ENCODE measurements at regions not wholly inside any gene's neighbourhood (a gene's known extent, or its start where the extent isn't known, plus 50 kb on each side); places are given as distances from the start of the nearest gene placed in this dataset.

GRCh38 chr20:24770628-24771541, 178.2 kb upstream of the CST7 start:
- no peak overlapping the region for H3K4me3 ChIP-seq (ENCODE audit: low read length)
- H3K4me2 ChIP-seq (ENCODE audit: low read length) = no peak overlapping the region
- peaks cover 16% of the 10 kb centered on the region for H3K4me1 ChIP-seq (ENCODE audit: control insufficient read depth, insufficient read depth, low read length)
- H3K36me3 ChIP-seq (ENCODE audit: insufficient read depth, low read length) = no peaks in the 10 kb centered on the region
- peaks cover 6% of the 10 kb centered on the region for H3K27me3 ChIP-seq (ENCODE audit: control insufficient read depth, insufficient read depth, low read length)
- H3K9me3 ChIP-seq (replicated peaks; ENCODE audit: low read length) = no peaks in the 10 kb centered on the region
- H3K9ac ChIP-seq (ENCODE audit: low read depth, low read length) = no peak overlapping the region

- Histone ChIP-seq H3K9ac (ENCODE audit: low read depth, low read length) (no peak overlapping the region), H3K36me3 (ENCODE audit: insufficient read depth, low read length) (no peaks in the 10 kb centered on the region), H3K4me1 (ENCODE audit: control insufficient read depth, insufficient read depth, low read length) (peaks cover 16% of the 10 kb centered on the region), H3K9me3 (replicated peaks; ENCODE audit: low read length) (no peaks in the 10 kb centered on the region), H3K4me3 (ENCODE audit: low read length) (no peak overlapping the region), H3K27me3 (ENCODE audit: control insufficient read depth, insufficient read depth, low read length) (peaks cover 8% of the 10 kb centered on the region), H3K4me2 (ENCODE audit: low read length) (no peak overlapping the region)
Observed at GRCh38 chr20:24771542-24772061, 177.5 kb upstream of the CST7 start.

- no peak overlapping the region for H3K4me2 ChIP-seq (ENCODE audit: low read length)
- H3K9ac ChIP-seq (ENCODE audit: low read depth, low read length) = no peak overlapping the region
- H3K36me3 ChIP-seq (ENCODE audit: insufficient read depth, low read length) = no peaks in the 10 kb centered on the region
- H3K27me3 ChIP-seq (ENCODE audit: control insufficient read depth, insufficient read depth, low read length) = peaks cover 10% of the 10 kb centered on the region
- peaks cover 16% of the 10 kb centered on the region for H3K4me1 ChIP-seq (ENCODE audit: control insufficient read depth, insufficient read depth, low read length)
- no peaks in the 10 kb centered on the region for H3K9me3 ChIP-seq (replicated peaks; ENCODE audit: low read length)
- no peak overlapping the region for H3K4me3 ChIP-seq (ENCODE audit: low read length)
Observed at GRCh38 chr20:24772667-24773066, 176.4 kb upstream of the CST7 start.

- no peak overlapping the region for H3K9ac ChIP-seq (ENCODE audit: low read depth, low read length)
- H3K36me3 ChIP-seq (ENCODE audit: insufficient read depth, low read length) = no peaks in the 10 kb centered on the region
- H3K27me3 ChIP-seq (ENCODE audit: control insufficient read depth, insufficient read depth, low read length) = peaks cover 10% of the 10 kb centered on the region
- no peaks in the 10 kb centered on the region for H3K9me3 ChIP-seq (replicated peaks; ENCODE audit: low read length)
- H3K4me1 ChIP-seq (ENCODE audit: control insufficient read depth, insufficient read depth, low read length) = peaks cover 16% of the 10 kb centered on the region
- H3K4me3 ChIP-seq (ENCODE audit: low read length) = no peak overlapping the region
- H3K4me2 ChIP-seq (ENCODE audit: low read length) = no peak overlapping the region
Observed at GRCh38 chr20:24773168-24773567, 175.9 kb upstream of the CST7 start.

GRCh38 chr20:24773751-24774201, 175.3 kb upstream of the CST7 start:
- no peaks in the 10 kb centered on the region for H3K36me3 ChIP-seq (ENCODE audit: insufficient read depth, low read length)
- H3K27me3 ChIP-seq (ENCODE audit: control insufficient read depth, insufficient read depth, low read length) = peaks cover 14% of the 10 kb centered on the region
- peaks cover 16% of the 10 kb centered on the region for H3K4me1 ChIP-seq (ENCODE audit: control insufficient read depth, insufficient read depth, low read length)
- no peaks in the 10 kb centered on the region for H3K9me3 ChIP-seq (replicated peaks; ENCODE audit: low read length)
- no peak overlapping the region for H3K4me3 ChIP-seq (ENCODE audit: low read length)
- no peak overlapping the region for H3K4me2 ChIP-seq (ENCODE audit: low read length)
- no peak overlapping the region for H3K9ac ChIP-seq (ENCODE audit: low read depth, low read length)

- peaks cover 35% of the 10 kb centered on the region for H3K27me3 ChIP-seq (ENCODE audit: control insufficient read depth, insufficient read depth, low read length)
Observed at GRCh38 chr20:24775966-24776365, 173.1 kb upstream of the CST7 start.

GRCh38 chr20:24776755-24777271, 172.3 kb upstream of the CST7 start:
- Histone ChIP-seq H3K4me2 (ENCODE audit: low read length) (no peak overlapping the region), H3K9ac (ENCODE audit: low read depth, low read length) (no peak overlapping the region)

More at GRCh38 chr20:24775966-24776365, 173.1 kb upstream of the CST7 start:
- Histone ChIP-seq H3K4me2 (ENCODE audit: low read length) (no peak overlapping the region), H3K9me3 (replicated peaks; ENCODE audit: low read length) (no peaks in the 10 kb centered on the region), H3K36me3 (ENCODE audit: insufficient read depth, low read length) (no peaks in the 10 kb centered on the region), H3K4me1 (ENCODE audit: control insufficient read depth, insufficient read depth, low read length) (peaks cover 16% of the 10 kb centered on the region), H3K9ac (ENCODE audit: low read depth, low read length) (no peak overlapping the region), H3K4me3 (ENCODE audit: low read length) (no peak overlapping the region)

GRCh38 chr20:24777746-24778145, 171.3 kb upstream of the CST7 start:
- Histone ChIP-seq H3K27me3 (ENCODE audit: control insufficient read depth, insufficient read depth, low read length) (peaks cover 45% of the 10 kb centered on the region), H3K4me3 (ENCODE audit: low read length) (no peak overlapping the region)

More at GRCh38 chr20:24776755-24777271, 172.3 kb upstream of the CST7 start:
- no peaks in the 10 kb centered on the region for H3K9me3 ChIP-seq (replicated peaks; ENCODE audit: low read length)
- peaks cover 36% of the 10 kb centered on the region for H3K27me3 ChIP-seq (ENCODE audit: control insufficient read depth, insufficient read depth, low read length)
- H3K4me3 ChIP-seq (ENCODE audit: low read length) = no peak overlapping the region
- no peaks in the 10 kb centered on the region for H3K36me3 ChIP-seq (ENCODE audit: insufficient read depth, low read length)
- H3K4me1 ChIP-seq (ENCODE audit: control insufficient read depth, insufficient read depth, low read length) = peaks cover 16% of the 10 kb centered on the region

GRCh38 chr20:24778585-24779031, 170.5 kb upstream of the CST7 start:
- H3K9me3 ChIP-seq (replicated peaks; ENCODE audit: low read length) = no peaks in the 10 kb centered on the region
- no peaks in the 10 kb centered on the region for H3K36me3 ChIP-seq (ENCODE audit: insufficient read depth, low read length)
- no peak overlapping the region for H3K4me3 ChIP-seq (ENCODE audit: low read length)
- H3K27me3 ChIP-seq (ENCODE audit: control insufficient read depth, insufficient read depth, low read length) = peaks cover 54% of the 10 kb centered on the region
- no peak overlapping the region for H3K4me2 ChIP-seq (ENCODE audit: low read length)
- H3K4me1 ChIP-seq (ENCODE audit: control insufficient read depth, insufficient read depth, low read length) = peaks cover 8% of the 10 kb centered on the region
- H3K9ac ChIP-seq (ENCODE audit: low read depth, low read length) = no peak overlapping the region

More at GRCh38 chr20:24777746-24778145, 171.3 kb upstream of the CST7 start:
- no peaks in the 10 kb centered on the region for H3K36me3 ChIP-seq (ENCODE audit: insufficient read depth, low read length)
- no peak overlapping the region for H3K9ac ChIP-seq (ENCODE audit: low read depth, low read length)
- H3K9me3 ChIP-seq (replicated peaks; ENCODE audit: low read length) = no peaks in the 10 kb centered on the region
- no peak overlapping the region for H3K4me2 ChIP-seq (ENCODE audit: low read length)
- H3K4me1 ChIP-seq (ENCODE audit: control insufficient read depth, insufficient read depth, low read length) = peaks cover 16% of the 10 kb centered on the region

GRCh38 chr20:24779131-24779530, 169.9 kb upstream of the CST7 start:
- Histone ChIP-seq H3K4me3 (ENCODE audit: low read length) (no peak overlapping the region), H3K27me3 (ENCODE audit: control insufficient read depth, insufficient read depth, low read length) (peaks cover 57% of the 10 kb centered on the region), H3K4me2 (ENCODE audit: low read length) (no peak overlapping the region), H3K4me1 (ENCODE audit: control insufficient read depth, insufficient read depth, low read length) (peaks cover 3% of the 10 kb centered on the region), H3K9me3 (replicated peaks; ENCODE audit: low read length) (no peaks in the 10 kb centered on the region), H3K36me3 (ENCODE audit: insufficient read depth, low read length) (no peaks in the 10 kb centered on the region), H3K9ac (ENCODE audit: low read depth, low read length) (no peak overlapping the region)

- Histone ChIP-seq H3K36me3 (ENCODE audit: insufficient read depth, low read length) (no peaks in the 10 kb centered on the region), H3K9me3 (replicated peaks; ENCODE audit: low read length) (no peaks in the 10 kb centered on the region), H3K9ac (ENCODE audit: low read depth, low read length) (no peak overlapping the region), H3K4me3 (ENCODE audit: low read length) (no peak overlapping the region), H3K27me3 (ENCODE audit: control insufficient read depth, insufficient read depth, low read length) (peaks cover 57% of the 10 kb centered on the region), H3K4me1 (ENCODE audit: control insufficient read depth, insufficient read depth, low read length) (peaks cover under 1% of the 10 kb centered on the region), H3K4me2 (ENCODE audit: low read length) (no peak overlapping the region)
Observed at GRCh38 chr20:24779946-24780345, 169.1 kb upstream of the CST7 start.

Data from skeletal muscle satellite cell (primary cell).